HTR-8/SVneo (cell line): ENCODE measurements at regions not wholly inside any gene's neighbourhood (a gene's known extent, or its start where the extent isn't known, plus 50 kb on each side); places are given as distances from the start of the nearest gene placed in this dataset.
"Not testable (repeated sequence)": the region's sequence is repeated elsewhere in the genome, so short reads cannot be mapped to it uniquely, and the experiment has no call there.

Experiments used
- DNase-seq: peaks from one replicate; pipeline ENCODE4 v3.0.0; 2011; ENCODE audit warnings: low spot score, mixed read lengths; ENCODE audit not compliant: insufficient read length
- FAIRE-seq: peaks from 2 replicates; lab custom pipeline; 2011; peaks lifted over from hg19 to GRCh38; lab: Jason Lieb, UNC

GRCh38 chr4:42282081-42282901 is 115.0 kb upstream of the SHISA3 start:
- DNase-seq (peak; percentile 65), FAIRE-seq (peak; percentile 28)

GRCh38 chr4:42284030-42284429 is 113.3 kb upstream of the SHISA3 start:
- DNase-seq, result no peak
- no peak for FAIRE-seq

- DNase-seq, FAIRE-seq: not testable (repeated sequence)
These were observed 108.4 kb upstream of the SHISA3 start for GRCh38 chr4:42288876-42289275.

- DNase-seq, FAIRE-seq: not testable (repeated sequence)
These were observed 105.1 kb upstream of the SHISA3 start for GRCh38 chr4:42292192-42292591.

- no peak for FAIRE-seq
- no peak for DNase-seq
These were observed 103.1 kb upstream of the SHISA3 start for GRCh38 chr4:42293967-42294813.

GRCh38 chr4:42296196-42296595 is 101.1 kb upstream of the SHISA3 start:
- no peak for FAIRE-seq
- DNase-seq, result no peak

GRCh38 chr4:42302348-42302747 is 94.9 kb upstream of the SHISA3 start:
- no peak for FAIRE-seq
- peak; percentile 50 for DNase-seq

GRCh38 chr4:42306221-42307109 is 90.8 kb upstream of the SHISA3 start:
- no peak for DNase-seq
- no peak for FAIRE-seq

GRCh38 chr4:42308247-42308646 is 89.0 kb upstream of the SHISA3 start:
- DNase-seq (no peak), FAIRE-seq (no peak)

- no peak for FAIRE-seq
- DNase-seq, result no peak
These were observed 87.7 kb upstream of the SHISA3 start for GRCh38 chr4:42309361-42310260.

GRCh38 chr4:42310358-42310757 is 86.9 kb upstream of the SHISA3 start:
- FAIRE-seq (no peak), DNase-seq (no peak)

GRCh38 chr4:42310806-42311205 is 86.5 kb upstream of the SHISA3 start:
- DNase-seq, result no peak
- FAIRE-seq, result no peak

- DNase-seq, result no peak
- no peak for FAIRE-seq
These were observed 85.7 kb upstream of the SHISA3 start for GRCh38 chr4:42311591-42311990.

- FAIRE-seq, DNase-seq: not testable (repeated sequence)
These were observed 83.9 kb upstream of the SHISA3 start for GRCh38 chr4:42313420-42313819.

GRCh38 chr4:42313872-42314271 is 83.4 kb upstream of the SHISA3 start:
- FAIRE-seq (no peak), DNase-seq (no peak)

GRCh38 chr4:42315231-42315630 is 82.1 kb upstream of the SHISA3 start:
- DNase-seq (no peak), FAIRE-seq (no peak)

- DNase-seq (no peak), FAIRE-seq (no peak)
These were observed 76.4 kb upstream of the SHISA3 start for GRCh38 chr4:42320822-42321388.

- no peak for DNase-seq
- FAIRE-seq, result no peak
These were observed 71.2 kb upstream of the SHISA3 start for GRCh38 chr4:42326040-42326439.

- FAIRE-seq (no peak), DNase-seq (no peak)
These were observed 70.8 kb upstream of the SHISA3 start for GRCh38 chr4:42326524-42326923.
